H1 (cell line): ENCODE measurements at regions not wholly inside any gene's neighbourhood (a gene's known extent, or its start where the extent isn't known, plus 50 kb on each side); places are given as distances from the start of the nearest gene placed in this dataset.

Experiments
- CTCF ChIA-PET: fragments of 300-600 bp; sonication (Branson Sonifier 250); formaldehyde crosslinking; loops from one replicate; lab custom pipeline; 2021; ENCODE audit not compliant: partially characterized antibody; lab: Charles Lee
- POLR2A ChIA-PET: fragments of 300-600 bp; sonication (Branson Sonifier 250); formaldehyde crosslinking; loops from one replicate; lab custom pipeline; 2021; ENCODE audit warnings: inconsistent platforms; ENCODE audit not compliant: partially characterized antibody; lab: Charles Lee
- DNase-seq, 2 experiments: peaks; one replicate each; pipeline versions ENCODE4 v3.0.0 to v3.0.0-alpha.2; 2010 to 2022; ENCODE audit warnings: low spot score in 2 of 2, low read depth in 1 of 2, mixed read lengths in 1 of 2
- FAIRE-seq: peaks from 2 replicates; lab custom pipeline; 2011; peaks lifted over from hg19 to GRCh38; lab: Jason Lieb, UNC
- H2AFZ ChIP-seq: 2 replicates; pipeline ENCODE4 v1.8.1; 2012; ENCODE audit warnings: low read length, inconsistent platforms
- H2AK5ac ChIP-seq: 2 replicates; pipeline ENCODE4 v1.6.1; 2013; ENCODE audit warnings: low read depth, low read length
- H2BK120ac ChIP-seq: replicated peaks from 2 replicates; pipeline ENCODE3; 2013; ENCODE audit warnings: low read depth, low read length, inconsistent platforms
- H2BK12ac ChIP-seq: 2 replicates; pipeline ENCODE4 v1.6.1; 2013; ENCODE audit warnings: low read depth, low read length
- H2BK15ac ChIP-seq: 2 replicates; pipeline ENCODE4 v1.6.1; 2013; ENCODE audit warnings: low read length
- H2BK20ac ChIP-seq: 2 replicates; pipeline ENCODE4 v1.6.1; 2013; ENCODE audit warnings: low read length
- H2BK5ac ChIP-seq: 2 replicates; pipeline ENCODE4 v1.6.1; 2013; ENCODE audit warnings: low read depth, low read length
- H3K14ac ChIP-seq: 2 replicates; pipeline ENCODE4 v1.6.1; 2013; ENCODE audit warnings: inconsistent platforms; ENCODE audit not compliant: insufficient read length
- H3K18ac ChIP-seq: 2 replicates; pipeline ENCODE4 v1.6.1; 2013; ENCODE audit warnings: low read length; ENCODE audit errors: extremely low read depth
- H3K23ac ChIP-seq: 2 replicates; pipeline ENCODE4 v1.6.1; 2013; ENCODE audit warnings: inconsistent platforms; ENCODE audit not compliant: insufficient read length
- H3K23me2 ChIP-seq: 2 replicates; pipeline ENCODE4 v1.6.1; 2013; ENCODE audit warnings: low read depth, low read length
- H3K27ac ChIP-seq: 2 replicates; pipeline ENCODE4 v1.6.1; 2011; ENCODE audit warnings: low read depth, low read length, inconsistent platforms
- H3K27me3 ChIP-seq, 4 experiments: replicated peaks in 1 of 4; 1 replicate in 1 of 4; 2 replicates in 3 of 4; pipeline versions ENCODE4 v1.6.1 to v1.8.1; 2011 to 2013; ENCODE audit warnings: low read length in 3 of 4, mild to moderate bottlenecking in 3 of 4, inconsistent platforms in 2 of 4, mixed read lengths in 2 of 4, moderate library complexity in 1 of 4; ENCODE audit not compliant: control insufficient read depth in 3 of 4, insufficient read depth in 3 of 4; ENCODE audit errors: extremely low read depth in 1 of 4
- H3K36me3 ChIP-seq, 4 experiments: 2 replicates each; pipeline versions ENCODE4 v1.6.1 to v1.8.1; 2011 to 2013; ENCODE audit warnings: mild to moderate bottlenecking in 4 of 4, low read length in 3 of 4, moderate library complexity in 2 of 4, control low read depth in 1 of 4, inconsistent platforms in 1 of 4; ENCODE audit not compliant: insufficient read depth in 4 of 4, control insufficient read depth in 2 of 4
- H3K4ac ChIP-seq: replicated peaks from 2 replicates; pipeline ENCODE3; 2013; ENCODE audit warnings: low read length, low read depth, mixed read lengths, inconsistent platforms; ENCODE audit not compliant: insufficient read length
- H3K4me1 ChIP-seq, 4 experiments: replicated peaks in 1 of 4; 1 replicate in 1 of 4; 2 replicates in 3 of 4; pipeline versions ENCODE4 v1.6.1 to v1.8.1; 2011 to 2013; ENCODE audit warnings: low read length in 3 of 4, inconsistent platforms in 2 of 4, mixed read lengths in 1 of 4; ENCODE audit not compliant: insufficient read depth in 4 of 4, control insufficient read depth in 3 of 4
- H3K4me2 ChIP-seq, 2 experiments: 2 replicates each; pipeline versions ENCODE4 v1.6.1 to v1.8.1; 2011 to 2013; ENCODE audit warnings: low read depth in 2 of 2, low read length in 2 of 2, control low read depth in 1 of 2, inconsistent platforms in 1 of 2, mild to moderate bottlenecking in 1 of 2; ENCODE audit not compliant: insufficient read depth in 1 of 2
- H3K4me3 ChIP-seq, 4 experiments: fragments of 200-600, 300-600 bp in 1 of 4; sonication (generic), shearing (Covaris generic), sonication (Bioruptor Twin) in 1 of 4; 2 replicates each; pipeline versions ENCODE4 v1.5.1 to v1.8.1; 2011 to 2016; ENCODE audit warnings: low read length in 4 of 4, low read depth in 3 of 4, control low read depth in 2 of 4, inconsistent platforms in 2 of 4, mild to moderate bottlenecking in 2 of 4, mixed read lengths in 1 of 4, moderate library complexity in 1 of 4; ENCODE audit not compliant: insufficient read depth in 2 of 4; ENCODE audit errors: extremely low read depth in 1 of 4
- H3K56ac ChIP-seq: replicated peaks from 2 replicates; pipeline ENCODE3; 2013; ENCODE audit warnings: low read depth, mild to moderate bottlenecking, mixed read lengths, low read length, inconsistent platforms; ENCODE audit not compliant: insufficient read length
- H3K79me1 ChIP-seq: 2 replicates; pipeline ENCODE4 v1.6.1; 2013; ENCODE audit warnings: low read depth, low read length, control low read depth
- H3K79me2 ChIP-seq, 2 experiments: 2 replicates each; pipeline versions ENCODE4 v1.6.1 to v1.8.1; 2012 to 2013; ENCODE audit warnings: low read length in 2 of 2, mild to moderate bottlenecking in 2 of 2, inconsistent platforms in 1 of 2; ENCODE audit not compliant: insufficient read depth in 2 of 2, control insufficient read depth in 1 of 2
- H3K9ac ChIP-seq, 4 experiments: replicated peaks in 1 of 4; 1 replicate in 1 of 4; 2 replicates in 3 of 4; pipeline versions ENCODE4 v1.6.1 to v1.8.1; 2011 to 2013; ENCODE audit warnings: low read depth in 3 of 4, low read length in 3 of 4, control low read depth in 2 of 4, mild to moderate bottlenecking in 2 of 4, moderate library complexity in 2 of 4, inconsistent platforms in 1 of 4; ENCODE audit errors: extremely low read depth in 1 of 4
- H3K9me3 ChIP-seq, 2 experiments: 2 replicates each; pipeline versions ENCODE4 v1.6.1 to v1.8.1; 2012 to 2013; ENCODE audit warnings: mild to moderate bottlenecking in 2 of 2, moderate library complexity in 2 of 2, control low read depth in 1 of 2, inconsistent platforms in 1 of 2, low read depth in 1 of 2, low read length in 1 of 2, mixed read lengths in 1 of 2; ENCODE audit not compliant: insufficient read depth in 2 of 2
- H4K20me1 ChIP-seq, 2 experiments: replicated peaks in 1 of 2; 2 replicates each; pipeline versions ENCODE3 to v1.8.1; 2011 to 2013; ENCODE audit warnings: inconsistent platforms in 2 of 2, low read length in 2 of 2, mild to moderate bottlenecking in 1 of 2; ENCODE audit not compliant: insufficient read depth in 2 of 2, control insufficient read depth in 1 of 2
- H4K5ac ChIP-seq: 2 replicates; pipeline ENCODE4 v1.6.1; 2013; ENCODE audit warnings: low read length, low read depth, mixed read lengths, inconsistent platforms; ENCODE audit not compliant: insufficient read length
- H4K8ac ChIP-seq: 2 replicates; pipeline ENCODE4 v1.8.0; 2013; ENCODE audit warnings: mild to moderate bottlenecking, moderate library complexity, low read length, inconsistent platforms; ENCODE audit not compliant: insufficient read depth; ENCODE audit errors: extremely low read depth
- H4K91ac ChIP-seq: replicated peaks from 2 replicates; pipeline ENCODE3; 2013; ENCODE audit warnings: low read length, mixed read lengths, inconsistent platforms; ENCODE audit not compliant: insufficient read length
- ASH2L ChIP-seq: fragments of 200-600, 300-600 bp; sonication (generic); IDR thresholded peaks from one replicate; pipeline ENCODE4 v1.7.1; 2017; ENCODE audit warnings: low read length
- CBX8 ChIP-seq: fragments of 300-800, 300-1000 bp; sonication (generic); IDR thresholded peaks from 2 replicates; pipeline ENCODE4 v1.7.1; 2016; ENCODE audit warnings: low read depth, low read length, borderline replicate concordance
- E2F6 ChIP-seq: IDR thresholded peaks from 2 replicates; pipeline ENCODE4 v1.6.1; 2012; ENCODE audit warnings: inconsistent platforms
- GABPA ChIP-seq: IDR thresholded peaks from 2 replicates; pipeline ENCODE4 v1.6.1; 2011; ENCODE audit warnings: mild to moderate bottlenecking, low read length, moderate library complexity, borderline replicate concordance; ENCODE audit not compliant: insufficient read depth
- GTF2F1 ChIP-seq: IDR thresholded peaks from 2 replicates; pipeline ENCODE4 v1.6.1; 2012; ENCODE audit warnings: low read depth, low read length, improper control_type of control experiment, borderline replicate concordance
- JUND ChIP-seq: IDR thresholded peaks from 2 replicates; pipeline ENCODE4 v1.6.1; 2011; ENCODE audit warnings: mild to moderate bottlenecking, improper control_type of control experiment, low read length
- NANOG ChIP-seq: IDR thresholded peaks from 2 replicates; pipeline ENCODE4 v1.6.1; 2011; ENCODE audit warnings: low read length, low read depth, mild to moderate bottlenecking, inconsistent platforms; ENCODE audit not compliant: insufficient read depth, poor library complexity, severe bottlenecking
- RBBP5 ChIP-seq: IDR thresholded peaks from 2 replicates; pipeline ENCODE4 v1.7.1; 2012; ENCODE audit warnings: low read depth, mild to moderate bottlenecking, inconsistent platforms, low read length, moderate library complexity, borderline replicate concordance
- SP4 ChIP-seq: IDR thresholded peaks from 2 replicates; pipeline ENCODE4 v1.6.1; 2012; ENCODE audit warnings: low read length, inconsistent platforms
- SRF ChIP-seq: IDR thresholded peaks from 2 replicates; pipeline ENCODE4 v1.6.1; 2011; ENCODE audit warnings: mild to moderate bottlenecking, low read depth, low read length, moderate library complexity
- WGBS, 2 experiments: shearing (Covaris generic) in 1 of 2; methylation state at CpG; one replicate each; pipeline versions ENCODE4 v1.1.6 to v1.1.7; 2013 to 2015; ENCODE audit warnings: low lambda C conversion rate in 2 of 2, mixed read lengths in 2 of 2, inconsistent platforms in 1 of 2, low coverage in 1 of 2, missing lambda C conversion rate in 1 of 2; ENCODE audit not compliant: insufficient replicate concordance in 2 of 2, insufficient coverage in 1 of 2, insufficient read length in 1 of 2; ENCODE audit errors: extremely low coverage in 1 of 2, missing lambda C conversion rate in 1 of 2; 5-methylcytosine and 5-hydroxymethylcytosine counted together

GRCh38 chr14:42664190-42664589 is 1057.5 kb downstream of the LRFN5 start:
- Histone ChIP-seq H3K4me3 (no peak overlapping the region), H3K23ac (no peak overlapping the region), H4K8ac (no peak overlapping the region), H2AK5ac (no peak overlapping the region), H2BK5ac (no peak overlapping the region), H3K4ac (no peak overlapping the region), H3K4me2 (no peak overlapping the region), H2BK20ac (no peak overlapping the region), H3K27me3 (peaks cover 0 to 5% (median 0%) of the 10 kb centered on the region in 4 experiments; a peak in 1 of 7 replicates), H3K23me2 (no peaks in the 10 kb centered on the region), H3K9ac (no peak overlapping the region), H3K9me3 (peaks cover 3% of the 10 kb centered on the region in 2 experiments; a peak in 2 of 4 replicates), H3K14ac (no peak overlapping the region), H2AFZ (no peak overlapping the region), H3K79me1 (no peaks in the 10 kb centered on the region), H4K5ac (no peak overlapping the region), H3K18ac (no peak overlapping the region), H2BK120ac (no peak overlapping the region), H3K79me2 (no peaks in the 10 kb centered on the region), H3K56ac (no peak overlapping the region), H3K4me1 (no peaks in the 10 kb centered on the region; a peak in 1 of 7 replicates), H4K91ac (no peak overlapping the region), H3K27ac (no peak overlapping the region), H4K20me1 (no peaks in the 10 kb centered on the region), H2BK12ac (no peak overlapping the region), H3K36me3 (no peaks in the 10 kb centered on the region), H2BK15ac (no peak overlapping the region)
- ChIA-PET CTCF (no interaction called here), POLR2A (no interaction called here)
- DNase-seq (no peak), FAIRE-seq (no peak)
- WGBS, 2 experiments = 42% methylated on average over 1 of the region's 1 CpG; no CpG with 5 or more reads in 1 of the 2 experiments
- TF ChIP-seq SP4 (no peak), ASH2L (no peak), GABPA (no peak), GTF2F1 (no peak), NANOG (no peak), SRF (no peak), E2F6 (no peak), CBX8 (no peak), JUND (no peak), RBBP5 (no peak)
